WTC11 (cell line): ENCODE measurements at regions not wholly inside any gene's neighbourhood (a gene's known extent, or its start where the extent isn't known, plus 50 kb on each side); places are given as distances from the start of the nearest gene placed in this dataset.

Source experiments
- ETV6 ChIP-seq: sonication (generic); formaldehyde crosslinking; IDR thresholded peaks from 2 replicates; pipeline ENCODE4 v1.8.1; 2022; ENCODE audit warnings: mild to moderate bottlenecking, missing genetic modification reagents
- TEAD1 ChIP-seq: sonication (generic); formaldehyde crosslinking; IDR thresholded peaks from 2 replicates; pipeline ENCODE4 v1.8.0; 2022; ENCODE audit warnings: mild to moderate bottlenecking, missing genetic modification reagents
- TF ChIP-seq, protein P1 (sequence below): fragments of 200-600 bp; IDR thresholded peaks from 2 replicates; pipeline ENCODE4 v1.8.0; 2022; ENCODE audit warnings: antibody characterized with exemption

DNA sequence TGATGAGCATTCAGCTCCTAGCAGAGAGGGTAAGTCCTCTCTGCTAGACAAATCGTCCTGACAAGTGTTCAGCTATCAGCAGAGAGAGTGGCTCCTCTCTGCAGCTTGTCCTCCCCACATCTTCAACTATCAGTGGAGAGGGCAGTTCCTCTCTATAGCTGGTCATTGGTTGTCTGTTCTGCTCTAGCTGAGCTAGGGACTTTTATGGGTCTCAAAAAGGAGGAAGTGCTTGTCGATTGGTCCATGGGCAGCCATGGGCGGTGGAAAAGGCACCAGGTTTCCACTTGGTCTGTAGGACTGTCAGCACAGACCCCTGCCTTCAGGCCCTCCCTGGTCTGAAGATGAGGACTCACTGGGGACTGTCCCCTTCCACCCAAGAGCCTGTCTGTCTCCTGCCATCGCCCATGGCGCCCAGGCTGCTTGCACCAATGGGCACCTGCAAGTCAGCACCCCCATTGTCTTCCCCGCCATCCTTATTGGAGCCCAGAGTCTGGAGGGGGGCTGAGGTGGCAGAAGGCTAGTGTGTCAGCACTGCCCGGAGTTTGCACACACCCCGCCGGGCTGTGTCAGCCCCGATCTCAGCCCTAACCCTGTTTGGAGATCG lies 264.7 kb downstream of the ZBBX start:
- TF ChIP-seq TEAD1 (no peak), ETV6 (CRISPR knock-in tag) (no peak)
- TF ChIP-seq, protein P1, sequence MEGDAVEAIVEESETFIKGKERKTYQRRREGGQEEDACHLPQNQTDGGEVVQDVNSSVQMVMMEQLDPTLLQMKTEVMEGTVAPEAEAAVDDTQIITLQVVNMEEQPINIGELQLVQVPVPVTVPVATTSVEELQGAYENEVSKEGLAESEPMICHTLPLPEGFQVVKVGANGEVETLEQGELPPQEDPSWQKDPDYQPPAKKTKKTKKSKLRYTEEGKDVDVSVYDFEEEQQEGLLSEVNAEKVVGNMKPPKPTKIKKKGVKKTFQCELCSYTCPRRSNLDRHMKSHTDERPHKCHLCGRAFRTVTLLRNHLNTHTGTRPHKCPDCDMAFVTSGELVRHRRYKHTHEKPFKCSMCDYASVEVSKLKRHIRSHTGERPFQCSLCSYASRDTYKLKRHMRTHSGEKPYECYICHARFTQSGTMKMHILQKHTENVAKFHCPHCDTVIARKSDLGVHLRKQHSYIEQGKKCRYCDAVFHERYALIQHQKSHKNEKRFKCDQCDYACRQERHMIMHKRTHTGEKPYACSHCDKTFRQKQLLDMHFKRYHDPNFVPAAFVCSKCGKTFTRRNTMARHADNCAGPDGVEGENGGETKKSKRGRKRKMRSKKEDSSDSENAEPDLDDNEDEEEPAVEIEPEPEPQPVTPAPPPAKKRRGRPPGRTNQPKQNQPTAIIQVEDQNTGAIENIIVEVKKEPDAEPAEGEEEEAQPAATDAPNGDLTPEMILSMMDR, result no peak
